H1 (cell line): ENCODE measurements at regions not wholly inside any gene's neighbourhood (a gene's known extent, or its start where the extent isn't known, plus 50 kb on each side); places are given as distances from the start of the nearest gene placed in this dataset.

Experiments used
- CTCF ChIA-PET: fragments of 300-600 bp; sonication (Branson Sonifier 250); formaldehyde crosslinking; loops from one replicate; lab custom pipeline; 2021; ENCODE audit not compliant: partially characterized antibody; lab: Charles Lee
- POLR2A ChIA-PET: fragments of 300-600 bp; sonication (Branson Sonifier 250); formaldehyde crosslinking; loops from one replicate; lab custom pipeline; 2021; ENCODE audit warnings: inconsistent platforms; ENCODE audit not compliant: partially characterized antibody; lab: Charles Lee
- DNase-seq, 2 experiments: peaks; one replicate each; pipeline versions ENCODE4 v3.0.0 to v3.0.0-alpha.2; 2010 to 2022; ENCODE audit warnings: low spot score in 2 of 2, low read depth in 1 of 2, mixed read lengths in 1 of 2
- FAIRE-seq: peaks from 2 replicates; lab custom pipeline; 2011; peaks lifted over from hg19 to GRCh38; lab: Jason Lieb, UNC
- H2AFZ ChIP-seq: 2 replicates; pipeline ENCODE4 v1.8.1; 2012; ENCODE audit warnings: low read length, inconsistent platforms
- H2AK5ac ChIP-seq: 2 replicates; pipeline ENCODE4 v1.6.1; 2013; ENCODE audit warnings: low read depth, low read length
- H2BK120ac ChIP-seq: replicated peaks from 2 replicates; pipeline ENCODE3; 2013; ENCODE audit warnings: low read depth, low read length, inconsistent platforms
- H2BK12ac ChIP-seq: 2 replicates; pipeline ENCODE4 v1.6.1; 2013; ENCODE audit warnings: low read depth, low read length
- H2BK15ac ChIP-seq: 2 replicates; pipeline ENCODE4 v1.6.1; 2013; ENCODE audit warnings: low read length
- H2BK20ac ChIP-seq: 2 replicates; pipeline ENCODE4 v1.6.1; 2013; ENCODE audit warnings: low read length
- H2BK5ac ChIP-seq: 2 replicates; pipeline ENCODE4 v1.6.1; 2013; ENCODE audit warnings: low read depth, low read length
- H3K14ac ChIP-seq: 2 replicates; pipeline ENCODE4 v1.6.1; 2013; ENCODE audit warnings: inconsistent platforms; ENCODE audit not compliant: insufficient read length
- H3K18ac ChIP-seq: 2 replicates; pipeline ENCODE4 v1.6.1; 2013; ENCODE audit warnings: low read length; ENCODE audit errors: extremely low read depth
- H3K23ac ChIP-seq: 2 replicates; pipeline ENCODE4 v1.6.1; 2013; ENCODE audit warnings: inconsistent platforms; ENCODE audit not compliant: insufficient read length
- H3K23me2 ChIP-seq: 2 replicates; pipeline ENCODE4 v1.6.1; 2013; ENCODE audit warnings: low read depth, low read length
- H3K27ac ChIP-seq: 2 replicates; pipeline ENCODE4 v1.6.1; 2011; ENCODE audit warnings: low read depth, low read length, inconsistent platforms
- H3K27me3 ChIP-seq, 4 experiments: replicated peaks in 1 of 4; 1 replicate in 1 of 4; 2 replicates in 3 of 4; pipeline versions ENCODE4 v1.6.1 to v1.8.1; 2011 to 2013; ENCODE audit warnings: low read length in 3 of 4, mild to moderate bottlenecking in 3 of 4, inconsistent platforms in 2 of 4, mixed read lengths in 2 of 4, moderate library complexity in 1 of 4; ENCODE audit not compliant: control insufficient read depth in 3 of 4, insufficient read depth in 3 of 4; ENCODE audit errors: extremely low read depth in 1 of 4
- H3K36me3 ChIP-seq, 4 experiments: 2 replicates each; pipeline versions ENCODE4 v1.6.1 to v1.8.1; 2011 to 2013; ENCODE audit warnings: mild to moderate bottlenecking in 4 of 4, low read length in 3 of 4, moderate library complexity in 2 of 4, control low read depth in 1 of 4, inconsistent platforms in 1 of 4; ENCODE audit not compliant: insufficient read depth in 4 of 4, control insufficient read depth in 2 of 4
- H3K4ac ChIP-seq: replicated peaks from 2 replicates; pipeline ENCODE3; 2013; ENCODE audit warnings: low read length, low read depth, mixed read lengths, inconsistent platforms; ENCODE audit not compliant: insufficient read length
- H3K4me1 ChIP-seq, 4 experiments: replicated peaks in 1 of 4; 1 replicate in 1 of 4; 2 replicates in 3 of 4; pipeline versions ENCODE4 v1.6.1 to v1.8.1; 2011 to 2013; ENCODE audit warnings: low read length in 3 of 4, inconsistent platforms in 2 of 4, mixed read lengths in 1 of 4; ENCODE audit not compliant: insufficient read depth in 4 of 4, control insufficient read depth in 3 of 4
- H3K4me2 ChIP-seq, 2 experiments: 2 replicates each; pipeline versions ENCODE4 v1.6.1 to v1.8.1; 2011 to 2013; ENCODE audit warnings: low read depth in 2 of 2, low read length in 2 of 2, control low read depth in 1 of 2, inconsistent platforms in 1 of 2, mild to moderate bottlenecking in 1 of 2; ENCODE audit not compliant: insufficient read depth in 1 of 2
- H3K4me3 ChIP-seq, 4 experiments: fragments of 200-600, 300-600 bp in 1 of 4; sonication (generic), shearing (Covaris generic), sonication (Bioruptor Twin) in 1 of 4; 2 replicates each; pipeline versions ENCODE4 v1.5.1 to v1.8.1; 2011 to 2016; ENCODE audit warnings: low read length in 4 of 4, low read depth in 3 of 4, control low read depth in 2 of 4, inconsistent platforms in 2 of 4, mild to moderate bottlenecking in 2 of 4, mixed read lengths in 1 of 4, moderate library complexity in 1 of 4; ENCODE audit not compliant: insufficient read depth in 2 of 4; ENCODE audit errors: extremely low read depth in 1 of 4
- H3K56ac ChIP-seq: replicated peaks from 2 replicates; pipeline ENCODE3; 2013; ENCODE audit warnings: low read depth, mild to moderate bottlenecking, mixed read lengths, low read length, inconsistent platforms; ENCODE audit not compliant: insufficient read length
- H3K79me1 ChIP-seq: 2 replicates; pipeline ENCODE4 v1.6.1; 2013; ENCODE audit warnings: low read depth, low read length, control low read depth
- H3K79me2 ChIP-seq, 2 experiments: 2 replicates each; pipeline versions ENCODE4 v1.6.1 to v1.8.1; 2012 to 2013; ENCODE audit warnings: low read length in 2 of 2, mild to moderate bottlenecking in 2 of 2, inconsistent platforms in 1 of 2; ENCODE audit not compliant: insufficient read depth in 2 of 2, control insufficient read depth in 1 of 2
- H3K9ac ChIP-seq, 4 experiments: replicated peaks in 1 of 4; 1 replicate in 1 of 4; 2 replicates in 3 of 4; pipeline versions ENCODE4 v1.6.1 to v1.8.1; 2011 to 2013; ENCODE audit warnings: low read depth in 3 of 4, low read length in 3 of 4, control low read depth in 2 of 4, mild to moderate bottlenecking in 2 of 4, moderate library complexity in 2 of 4, inconsistent platforms in 1 of 4; ENCODE audit errors: extremely low read depth in 1 of 4
- H3K9me3 ChIP-seq, 2 experiments: 2 replicates each; pipeline versions ENCODE4 v1.6.1 to v1.8.1; 2012 to 2013; ENCODE audit warnings: mild to moderate bottlenecking in 2 of 2, moderate library complexity in 2 of 2, control low read depth in 1 of 2, inconsistent platforms in 1 of 2, low read depth in 1 of 2, low read length in 1 of 2, mixed read lengths in 1 of 2; ENCODE audit not compliant: insufficient read depth in 2 of 2
- H4K20me1 ChIP-seq, 2 experiments: replicated peaks in 1 of 2; 2 replicates each; pipeline versions ENCODE3 to v1.8.1; 2011 to 2013; ENCODE audit warnings: inconsistent platforms in 2 of 2, low read length in 2 of 2, mild to moderate bottlenecking in 1 of 2; ENCODE audit not compliant: insufficient read depth in 2 of 2, control insufficient read depth in 1 of 2
- H4K5ac ChIP-seq: 2 replicates; pipeline ENCODE4 v1.6.1; 2013; ENCODE audit warnings: low read length, low read depth, mixed read lengths, inconsistent platforms; ENCODE audit not compliant: insufficient read length
- H4K8ac ChIP-seq: 2 replicates; pipeline ENCODE4 v1.8.0; 2013; ENCODE audit warnings: mild to moderate bottlenecking, moderate library complexity, low read length, inconsistent platforms; ENCODE audit not compliant: insufficient read depth; ENCODE audit errors: extremely low read depth
- H4K91ac ChIP-seq: replicated peaks from 2 replicates; pipeline ENCODE3; 2013; ENCODE audit warnings: low read length, mixed read lengths, inconsistent platforms; ENCODE audit not compliant: insufficient read length
- ATF2 ChIP-seq: IDR thresholded peaks from 2 replicates; pipeline ENCODE4 v1.6.1; 2012; ENCODE audit warnings: low read length, inconsistent platforms
- ATF3 ChIP-seq: IDR thresholded peaks from 2 replicates; pipeline ENCODE4 v1.6.1; 2011; ENCODE audit warnings: low read depth, mild to moderate bottlenecking, low read length; ENCODE audit not compliant: insufficient read depth
- CEBPB ChIP-seq: IDR thresholded peaks from 2 replicates; pipeline ENCODE4 v1.6.1; 2012; ENCODE audit warnings: low read depth, low read length
- CREB1 ChIP-seq: IDR thresholded peaks from 2 replicates; pipeline ENCODE4 v1.6.1; 2012; ENCODE audit warnings: inconsistent platforms
- HDAC2 ChIP-seq, 2 experiments: fragments of 300-600 bp in 1 of 2; sonication (generic) in 1 of 2; IDR thresholded peaks; 2 replicates each; pipeline ENCODE4 v1.6.1; 2011 to 2012; ENCODE audit warnings: low read depth in 2 of 2, low read length in 2 of 2, mild to moderate bottlenecking in 2 of 2, moderate library complexity in 2 of 2, borderline replicate concordance in 1 of 2, inconsistent platforms in 1 of 2
- NRF1 ChIP-seq: IDR thresholded peaks from 2 replicates; pipeline ENCODE4 v1.6.1; 2011; ENCODE audit warnings: mild to moderate bottlenecking, low read depth, low read length, improper control_type of control experiment
- POLR2AphosphoS5 ChIP-seq: IDR thresholded peaks from 2 replicates; pipeline ENCODE4 v1.6.1; 2011; ENCODE audit warnings: low read depth, low read length
- RAD21 ChIP-seq, 2 experiments: IDR thresholded peaks in 1 of 2; conservative IDR thresholded peaks in 1 of 2; 2 replicates each; pipeline ENCODE4 v1.6.1; 2011; ENCODE audit warnings: low read depth in 2 of 2, low read length in 2 of 2, improper control_type of control experiment in 1 of 2, inconsistent platforms in 1 of 2, mild to moderate bottlenecking in 1 of 2, moderate library complexity in 1 of 2
- SP2 ChIP-seq: IDR thresholded peaks from 2 replicates; pipeline ENCODE4 v1.6.1; 2012; ENCODE audit warnings: mild to moderate bottlenecking, low read length, inconsistent platforms
- TEAD4 ChIP-seq: IDR thresholded peaks from 2 replicates; pipeline ENCODE4 v1.6.1; 2012; ENCODE audit warnings: low read depth, low read length, inconsistent platforms, mixed read lengths
- ZNF274 ChIP-seq: IDR thresholded peaks from 2 replicates; pipeline ENCODE4 v1.7.0; 2012; ENCODE audit warnings: low read length, borderline replicate concordance; ENCODE audit errors: extremely low read depth
- WGBS, 2 experiments: shearing (Covaris generic) in 1 of 2; methylation state at CpG; one replicate each; pipeline versions ENCODE4 v1.1.6 to v1.1.7; 2013 to 2015; ENCODE audit warnings: low lambda C conversion rate in 2 of 2, mixed read lengths in 2 of 2, inconsistent platforms in 1 of 2, low coverage in 1 of 2, missing lambda C conversion rate in 1 of 2; ENCODE audit not compliant: insufficient replicate concordance in 2 of 2, insufficient coverage in 1 of 2, insufficient read length in 1 of 2; ENCODE audit errors: extremely low coverage in 1 of 2, missing lambda C conversion rate in 1 of 2; 5-methylcytosine and 5-hydroxymethylcytosine counted together

GRCh38 chr21:38123626-38124025 lies 133.2 kb upstream of the KCNJ15 start:
- H2BK120ac ChIP-seq = no peak overlapping the region
- no peaks in the 10 kb centered on the region for H3K27me3 ChIP-seq
- H3K18ac ChIP-seq = no peak overlapping the region
- H4K5ac ChIP-seq = no peak overlapping the region
- no peak overlapping the region for H3K27ac ChIP-seq
- FAIRE-seq (no peak), DNase-seq (no peak)
- H2AK5ac ChIP-seq = no peak overlapping the region
- H2AFZ ChIP-seq = no peak overlapping the region
- H4K8ac ChIP-seq = no peak overlapping the region
- H2BK15ac ChIP-seq = no peak overlapping the region
- H2BK5ac ChIP-seq = no peak overlapping the region
- H3K14ac ChIP-seq = no peak overlapping the region
- H3K56ac ChIP-seq = no peak overlapping the region
- no peaks in the 10 kb centered on the region for H3K9me3 ChIP-seq
- no peaks in the 10 kb centered on the region for H3K79me2 ChIP-seq
- no peak overlapping the region for H2BK12ac ChIP-seq
- no peak overlapping the region for H3K9ac ChIP-seq
- peaks cover 0 to 2% of the 10 kb centered on the region in 2 experiments for H4K20me1 ChIP-seq
- no peak overlapping the region for H3K4ac ChIP-seq
- no peaks in the 10 kb centered on the region; a peak in 1 of 8 replicates for H3K36me3 ChIP-seq
- H3K4me1 ChIP-seq = no peaks in the 10 kb centered on the region
- H3K79me1 ChIP-seq = no peaks in the 10 kb centered on the region
- H2BK20ac ChIP-seq = no peak overlapping the region
- ChIA-PET CTCF (interaction anchor here (0.5 to 2.3 kb wide), 11 partner anchors 60 to 423 kb away, joined by 3 to 7 read pairs (median 3); partner anchors contain the start of gene KCNJ6), POLR2A (no interaction called here)
- no peak overlapping the region for H3K4me3 ChIP-seq
- 91% methylated on average over 5 of the region's 5 CpGs; no CpG with 5 or more reads in 1 of the 2 experiments for WGBS, 2 experiments
- no peak overlapping the region for H4K91ac ChIP-seq
- no peak overlapping the region for H3K4me2 ChIP-seq
- no peaks in the 10 kb centered on the region for H3K23me2 ChIP-seq
- no peak overlapping the region for H3K23ac ChIP-seq
- TF ChIP-seq HDAC2 (IDR thresholded peaks at IDR 0.05; ENCODE audit: borderline replicate concordance in 1 of 2, low read depth in 2 of 2, low read length in 2 of 2) (no peak), RAD21 (IDR thresholded peaks at IDR 0.05 in 1 of 2, conservative IDR thresholded peaks at IDR 0.05 in 1 of 2; ENCODE audit: low read depth in 2 of 2, low read length in 2 of 2) (no peak), CREB1 (no peak), ATF3 (no peak), CEBPB (no peak), NRF1 (no peak), ZNF274 (no peak), ATF2 (no peak), TEAD4 (no peak), POLR2AphosphoS5 (no peak), SP2 (no peak)
